H1 (cell line): ENCODE measurements at regions not wholly inside any gene's neighbourhood (a gene's known extent, or its start where the extent isn't known, plus 50 kb on each side); places are given as distances from the start of the nearest gene placed in this dataset.

ENCODE experiments used
- CTCF ChIA-PET: fragments of 300-600 bp; sonication (Branson Sonifier 250); formaldehyde crosslinking; loops from one replicate; lab custom pipeline; 2021; ENCODE audit not compliant: partially characterized antibody; lab: Charles Lee
- POLR2A ChIA-PET: fragments of 300-600 bp; sonication (Branson Sonifier 250); formaldehyde crosslinking; loops from one replicate; lab custom pipeline; 2021; ENCODE audit warnings: inconsistent platforms; ENCODE audit not compliant: partially characterized antibody; lab: Charles Lee
- DNase-seq, 2 experiments: peaks; one replicate each; pipeline versions ENCODE4 v3.0.0 to v3.0.0-alpha.2; 2010 to 2022; ENCODE audit warnings: low spot score in 2 of 2, low read depth in 1 of 2, mixed read lengths in 1 of 2
- FAIRE-seq: peaks from 2 replicates; lab custom pipeline; 2011; peaks lifted over from hg19 to GRCh38; lab: Jason Lieb, UNC
- H2AFZ ChIP-seq: 2 replicates; pipeline ENCODE4 v1.8.1; 2012; ENCODE audit warnings: low read length, inconsistent platforms
- H2AK5ac ChIP-seq: 2 replicates; pipeline ENCODE4 v1.6.1; 2013; ENCODE audit warnings: low read depth, low read length
- H2BK120ac ChIP-seq: replicated peaks from 2 replicates; pipeline ENCODE3; 2013; ENCODE audit warnings: low read depth, low read length, inconsistent platforms
- H2BK12ac ChIP-seq: 2 replicates; pipeline ENCODE4 v1.6.1; 2013; ENCODE audit warnings: low read depth, low read length
- H2BK15ac ChIP-seq: 2 replicates; pipeline ENCODE4 v1.6.1; 2013; ENCODE audit warnings: low read length
- H2BK20ac ChIP-seq: 2 replicates; pipeline ENCODE4 v1.6.1; 2013; ENCODE audit warnings: low read length
- H2BK5ac ChIP-seq: 2 replicates; pipeline ENCODE4 v1.6.1; 2013; ENCODE audit warnings: low read depth, low read length
- H3K14ac ChIP-seq: 2 replicates; pipeline ENCODE4 v1.6.1; 2013; ENCODE audit warnings: inconsistent platforms; ENCODE audit not compliant: insufficient read length
- H3K18ac ChIP-seq: 2 replicates; pipeline ENCODE4 v1.6.1; 2013; ENCODE audit warnings: low read length; ENCODE audit errors: extremely low read depth
- H3K23ac ChIP-seq: 2 replicates; pipeline ENCODE4 v1.6.1; 2013; ENCODE audit warnings: inconsistent platforms; ENCODE audit not compliant: insufficient read length
- H3K23me2 ChIP-seq: 2 replicates; pipeline ENCODE4 v1.6.1; 2013; ENCODE audit warnings: low read depth, low read length
- H3K27ac ChIP-seq: 2 replicates; pipeline ENCODE4 v1.6.1; 2011; ENCODE audit warnings: low read depth, low read length, inconsistent platforms
- H3K27me3 ChIP-seq, 4 experiments: replicated peaks in 1 of 4; 1 replicate in 1 of 4; 2 replicates in 3 of 4; pipeline versions ENCODE4 v1.6.1 to v1.8.1; 2011 to 2013; ENCODE audit warnings: low read length in 3 of 4, mild to moderate bottlenecking in 3 of 4, inconsistent platforms in 2 of 4, mixed read lengths in 2 of 4, moderate library complexity in 1 of 4; ENCODE audit not compliant: control insufficient read depth in 3 of 4, insufficient read depth in 3 of 4; ENCODE audit errors: extremely low read depth in 1 of 4
- H3K36me3 ChIP-seq, 4 experiments: 2 replicates each; pipeline versions ENCODE4 v1.6.1 to v1.8.1; 2011 to 2013; ENCODE audit warnings: mild to moderate bottlenecking in 4 of 4, low read length in 3 of 4, moderate library complexity in 2 of 4, control low read depth in 1 of 4, inconsistent platforms in 1 of 4; ENCODE audit not compliant: insufficient read depth in 4 of 4, control insufficient read depth in 2 of 4
- H3K4ac ChIP-seq: replicated peaks from 2 replicates; pipeline ENCODE3; 2013; ENCODE audit warnings: low read length, low read depth, mixed read lengths, inconsistent platforms; ENCODE audit not compliant: insufficient read length
- H3K4me1 ChIP-seq, 4 experiments: replicated peaks in 1 of 4; 1 replicate in 1 of 4; 2 replicates in 3 of 4; pipeline versions ENCODE4 v1.6.1 to v1.8.1; 2011 to 2013; ENCODE audit warnings: low read length in 3 of 4, inconsistent platforms in 2 of 4, mixed read lengths in 1 of 4; ENCODE audit not compliant: insufficient read depth in 4 of 4, control insufficient read depth in 3 of 4
- H3K4me2 ChIP-seq, 2 experiments: 2 replicates each; pipeline versions ENCODE4 v1.6.1 to v1.8.1; 2011 to 2013; ENCODE audit warnings: low read depth in 2 of 2, low read length in 2 of 2, control low read depth in 1 of 2, inconsistent platforms in 1 of 2, mild to moderate bottlenecking in 1 of 2; ENCODE audit not compliant: insufficient read depth in 1 of 2
- H3K4me3 ChIP-seq, 4 experiments: fragments of 200-600, 300-600 bp in 1 of 4; sonication (generic), shearing (Covaris generic), sonication (Bioruptor Twin) in 1 of 4; 2 replicates each; pipeline versions ENCODE4 v1.5.1 to v1.8.1; 2011 to 2016; ENCODE audit warnings: low read length in 4 of 4, low read depth in 3 of 4, control low read depth in 2 of 4, inconsistent platforms in 2 of 4, mild to moderate bottlenecking in 2 of 4, mixed read lengths in 1 of 4, moderate library complexity in 1 of 4; ENCODE audit not compliant: insufficient read depth in 2 of 4; ENCODE audit errors: extremely low read depth in 1 of 4
- H3K56ac ChIP-seq: replicated peaks from 2 replicates; pipeline ENCODE3; 2013; ENCODE audit warnings: low read depth, mild to moderate bottlenecking, mixed read lengths, low read length, inconsistent platforms; ENCODE audit not compliant: insufficient read length
- H3K79me1 ChIP-seq: 2 replicates; pipeline ENCODE4 v1.6.1; 2013; ENCODE audit warnings: low read depth, low read length, control low read depth
- H3K79me2 ChIP-seq, 2 experiments: 2 replicates each; pipeline versions ENCODE4 v1.6.1 to v1.8.1; 2012 to 2013; ENCODE audit warnings: low read length in 2 of 2, mild to moderate bottlenecking in 2 of 2, inconsistent platforms in 1 of 2; ENCODE audit not compliant: insufficient read depth in 2 of 2, control insufficient read depth in 1 of 2
- H3K9ac ChIP-seq, 4 experiments: replicated peaks in 1 of 4; 1 replicate in 1 of 4; 2 replicates in 3 of 4; pipeline versions ENCODE4 v1.6.1 to v1.8.1; 2011 to 2013; ENCODE audit warnings: low read depth in 3 of 4, low read length in 3 of 4, control low read depth in 2 of 4, mild to moderate bottlenecking in 2 of 4, moderate library complexity in 2 of 4, inconsistent platforms in 1 of 4; ENCODE audit errors: extremely low read depth in 1 of 4
- H3K9me3 ChIP-seq, 2 experiments: 2 replicates each; pipeline versions ENCODE4 v1.6.1 to v1.8.1; 2012 to 2013; ENCODE audit warnings: mild to moderate bottlenecking in 2 of 2, moderate library complexity in 2 of 2, control low read depth in 1 of 2, inconsistent platforms in 1 of 2, low read depth in 1 of 2, low read length in 1 of 2, mixed read lengths in 1 of 2; ENCODE audit not compliant: insufficient read depth in 2 of 2
- H4K20me1 ChIP-seq, 2 experiments: replicated peaks in 1 of 2; 2 replicates each; pipeline versions ENCODE3 to v1.8.1; 2011 to 2013; ENCODE audit warnings: inconsistent platforms in 2 of 2, low read length in 2 of 2, mild to moderate bottlenecking in 1 of 2; ENCODE audit not compliant: insufficient read depth in 2 of 2, control insufficient read depth in 1 of 2
- H4K5ac ChIP-seq: 2 replicates; pipeline ENCODE4 v1.6.1; 2013; ENCODE audit warnings: low read length, low read depth, mixed read lengths, inconsistent platforms; ENCODE audit not compliant: insufficient read length
- H4K8ac ChIP-seq: 2 replicates; pipeline ENCODE4 v1.8.0; 2013; ENCODE audit warnings: mild to moderate bottlenecking, moderate library complexity, low read length, inconsistent platforms; ENCODE audit not compliant: insufficient read depth; ENCODE audit errors: extremely low read depth
- H4K91ac ChIP-seq: replicated peaks from 2 replicates; pipeline ENCODE3; 2013; ENCODE audit warnings: low read length, mixed read lengths, inconsistent platforms; ENCODE audit not compliant: insufficient read length
- BCL11A ChIP-seq, 2 experiments: IDR thresholded peaks; one replicate each; pipeline ENCODE4 v1.6.1; 2011; ENCODE audit warnings: low read depth in 2 of 2, low read length in 2 of 2, mild to moderate bottlenecking in 2 of 2
- CBX5 ChIP-seq: fragments of 300-800, 300-1000 bp; sonication (generic); IDR thresholded peaks from 2 replicates; pipeline ENCODE4 v1.7.1; 2016; ENCODE audit warnings: antibody characterized with exemption, low read length, low read depth
- CEBPB ChIP-seq: IDR thresholded peaks from 2 replicates; pipeline ENCODE4 v1.6.1; 2012; ENCODE audit warnings: low read depth, low read length
- EGR1 ChIP-seq: IDR thresholded peaks from 2 replicates; pipeline ENCODE4 v1.6.1; 2011; ENCODE audit warnings: low read depth, low read length, borderline replicate concordance
- EP300 ChIP-seq, 2 experiments: IDR thresholded peaks; 1 replicate in 1 of 2; 2 replicates in 1 of 2; pipeline ENCODE4 v1.6.1; 2011 to 2012; ENCODE audit warnings: low read depth in 2 of 2, low read length in 2 of 2, mild to moderate bottlenecking in 2 of 2, borderline replicate concordance in 1 of 2, inconsistent platforms in 1 of 2, moderate library complexity in 1 of 2
- GABPA ChIP-seq: IDR thresholded peaks from 2 replicates; pipeline ENCODE4 v1.6.1; 2011; ENCODE audit warnings: mild to moderate bottlenecking, low read length, moderate library complexity, borderline replicate concordance; ENCODE audit not compliant: insufficient read depth
- GTF2F1 ChIP-seq: IDR thresholded peaks from 2 replicates; pipeline ENCODE4 v1.6.1; 2012; ENCODE audit warnings: low read depth, low read length, improper control_type of control experiment, borderline replicate concordance
- KDM5A ChIP-seq: fragments of 200-600 bp; IDR thresholded peaks from 2 replicates; pipeline ENCODE4 v1.7.1; 2012; ENCODE audit warnings: mild to moderate bottlenecking, low read length, inconsistent platforms, mixed read lengths
- PHF8 ChIP-seq: fragments of 200-600 bp; sonication (generic); conservative IDR thresholded peaks from 2 replicates; pipeline ENCODE4 v1.7.1; 2012; ENCODE audit warnings: low read depth, mild to moderate bottlenecking, inconsistent platforms, low read length, moderate library complexity
- RFX5 ChIP-seq: IDR thresholded peaks from 2 replicates; pipeline ENCODE4 v1.6.1; 2011; ENCODE audit warnings: low read depth, low read length, improper control_type of control experiment, borderline replicate concordance
- SIX5 ChIP-seq: IDR thresholded peaks from 2 replicates; pipeline ENCODE4 v1.6.1; 2011; ENCODE audit warnings: mild to moderate bottlenecking, low read depth, low read length
- TAF7 ChIP-seq: optimal IDR thresholded peaks from 2 replicates; pipeline ENCODE3; 2011; ENCODE audit warnings: low read depth, mild to moderate bottlenecking, inconsistent platforms, low read length, moderate library complexity, borderline replicate concordance
- WGBS, 2 experiments: shearing (Covaris generic) in 1 of 2; methylation state at CpG; one replicate each; pipeline versions ENCODE4 v1.1.6 to v1.1.7; 2013 to 2015; ENCODE audit warnings: low lambda C conversion rate in 2 of 2, mixed read lengths in 2 of 2, inconsistent platforms in 1 of 2, low coverage in 1 of 2, missing lambda C conversion rate in 1 of 2; ENCODE audit not compliant: insufficient replicate concordance in 2 of 2, insufficient coverage in 1 of 2, insufficient read length in 1 of 2; ENCODE audit errors: extremely low coverage in 1 of 2, missing lambda C conversion rate in 1 of 2; 5-methylcytosine and 5-hydroxymethylcytosine counted together

- H2BK5ac ChIP-seq = no peak overlapping the region
- no peak overlapping the region for H3K4ac ChIP-seq
- no peak overlapping the region for H3K9ac ChIP-seq
- H2BK20ac ChIP-seq = no peak overlapping the region
- H3K27me3 ChIP-seq = no peaks in the 10 kb centered on the region
- no peak overlapping the region for H3K18ac ChIP-seq
- H2BK120ac ChIP-seq = no peak overlapping the region
- no peak overlapping the region for H3K23ac ChIP-seq
- 85% methylated on average over 2 of the region's 2 CpGs; no CpG with 5 or more reads in 1 of the 2 experiments for WGBS, 2 experiments
- H3K23me2 ChIP-seq = no peaks in the 10 kb centered on the region
- H3K4me3 ChIP-seq = no peak overlapping the region
- no peak overlapping the region for H2AK5ac ChIP-seq
- no peak overlapping the region for H2BK15ac ChIP-seq
- no peak overlapping the region for H3K56ac ChIP-seq
- CTCF ChIA-PET = no interaction called here
- POLR2A ChIA-PET = no interaction called here
- H3K4me2 ChIP-seq = no peak overlapping the region
- no peak overlapping the region for H4K5ac ChIP-seq
- DNase-seq = no peak
- no peak for FAIRE-seq
- H3K79me1 ChIP-seq = no peaks in the 10 kb centered on the region
- no peak for TF ChIP-seq BCL11A (IDR thresholded peaks at IDR 0.05; ENCODE audit: low read depth in 2 of 2, low read length in 2 of 2)
- no peak for TF ChIP-seq GTF2F1
- no peak for TF ChIP-seq KDM5A
- TF ChIP-seq RFX5 = no peak
- TF ChIP-seq SIX5 = no peak
- TF ChIP-seq PHF8 = no peak
- no peak for TF ChIP-seq GABPA
- TF ChIP-seq CBX5 = no peak
- TF ChIP-seq CEBPB = no peak
- no peak for TF ChIP-seq TAF7
- TF ChIP-seq EGR1 = no peak
- no peak for TF ChIP-seq EP300 (IDR thresholded peaks at IDR 0.05; ENCODE audit: borderline replicate concordance in 1 of 2, low read depth in 2 of 2, low read length in 2 of 2)
- no peak overlapping the region for H2AFZ ChIP-seq
- no peaks in the 10 kb centered on the region for H3K79me2 ChIP-seq
- no peaks in the 10 kb centered on the region for H3K9me3 ChIP-seq
- H3K4me1 ChIP-seq = no peaks in the 10 kb centered on the region
- H2BK12ac ChIP-seq = no peak overlapping the region
- no peak overlapping the region for H4K91ac ChIP-seq
- no peak overlapping the region for H3K27ac ChIP-seq
- H4K20me1 ChIP-seq = no peaks in the 10 kb centered on the region
- H3K14ac ChIP-seq = no peak overlapping the region
- no peaks in the 10 kb centered on the region for H3K36me3 ChIP-seq
- no peak overlapping the region for H4K8ac ChIP-seq
These were observed 406.0 kb upstream of the EDA2R start for GRCh38 chrX:67044866-67045265.
